CD4-positive, alpha-beta T cell treated with Interferon alpha-2 for 1 hour (primary cell): ENCODE measurements at regions not wholly inside any gene's neighbourhood (a gene's known extent, or its start where the extent isn't known, plus 50 kb on each side); places are given as distances from the start of the nearest gene placed in this dataset.
"Not testable (repeated sequence)": the region's sequence is repeated elsewhere in the genome, so short reads cannot be mapped to it uniquely, and the experiment has no call there.

Experiments used
- DNase-seq, 2 donors: peaks; one replicate each; pipeline ENCODE4 v3.0.0-alpha.2; 2020 to 2022

- no peak for DNase-seq
These were observed 129.2 kb downstream of the TENT5A start for GRCh38 chr6:81623106-81623759.

- DNase-seq, result no peak
These were observed 130.6 kb downstream of the TENT5A start for GRCh38 chr6:81621816-81622395.

DNA sequence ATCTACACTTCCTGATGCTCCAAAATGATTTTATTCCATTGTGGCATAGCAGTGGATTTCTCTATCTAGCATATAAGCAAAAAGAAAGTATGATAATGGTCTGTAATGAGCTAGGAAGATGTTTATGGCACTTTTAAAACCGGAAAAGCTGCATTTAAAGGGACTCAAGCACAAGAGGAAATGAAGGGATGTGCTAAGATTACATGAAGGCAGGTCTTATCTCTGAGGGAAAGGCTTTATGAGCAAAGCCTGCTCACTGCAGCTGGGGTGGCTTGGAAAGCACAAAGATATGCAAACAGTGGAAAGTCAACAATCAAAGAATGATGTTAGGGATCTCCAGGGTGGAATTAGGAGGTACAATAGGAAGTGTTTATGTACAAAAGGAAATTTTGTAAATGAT, 138.2 kb downstream of the TENT5A start:
- no peak for DNase-seq

- no peak for DNase-seq
These were observed 138.9 kb downstream of the TENT5A start for GRCh38 chr6:81613606-81614005.

DNA sequence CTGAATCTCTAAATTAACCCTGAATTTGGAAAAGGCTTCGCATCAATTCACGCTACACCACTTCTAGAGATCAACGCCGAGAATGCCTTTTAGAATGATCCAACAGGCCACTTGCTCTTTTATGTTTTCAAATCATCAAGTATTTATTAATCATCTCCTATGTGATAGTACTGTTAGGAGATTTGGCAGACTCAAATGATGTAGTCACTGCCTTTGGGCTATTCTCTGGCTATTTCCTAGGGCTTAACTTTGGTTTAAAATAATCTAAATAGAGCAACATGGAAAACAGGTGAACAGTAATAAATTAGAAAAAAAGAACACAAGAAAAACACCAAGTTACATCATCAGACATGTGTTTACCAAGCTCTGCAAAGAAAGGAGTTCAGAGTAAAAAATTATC, 140.3 kb downstream of the TENT5A start:
- no peak for DNase-seq

DNA sequence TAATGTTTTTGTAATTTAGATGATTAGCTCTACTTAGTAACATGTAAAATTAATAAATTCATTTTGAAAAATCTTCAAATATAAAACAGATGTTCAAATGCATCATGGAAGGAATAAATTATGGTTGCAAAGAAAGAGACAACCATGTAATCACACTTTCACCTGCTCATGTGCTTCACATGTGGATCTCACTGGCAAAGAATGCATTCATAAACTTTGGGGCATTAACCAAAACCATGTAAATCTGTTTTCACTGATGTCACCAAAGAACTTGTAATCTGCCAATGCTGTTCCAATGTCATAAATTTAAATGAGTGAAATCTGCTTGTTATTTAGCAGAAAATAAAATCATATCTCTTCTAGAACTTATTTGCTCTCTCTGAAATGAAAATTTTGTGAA, 142.7 kb downstream of the TENT5A start:
- DNase-seq, result no peak

GRCh38 chr6:81608776-81609175, 143.7 kb downstream of the TENT5A start:
- no peak for DNase-seq

DNA sequence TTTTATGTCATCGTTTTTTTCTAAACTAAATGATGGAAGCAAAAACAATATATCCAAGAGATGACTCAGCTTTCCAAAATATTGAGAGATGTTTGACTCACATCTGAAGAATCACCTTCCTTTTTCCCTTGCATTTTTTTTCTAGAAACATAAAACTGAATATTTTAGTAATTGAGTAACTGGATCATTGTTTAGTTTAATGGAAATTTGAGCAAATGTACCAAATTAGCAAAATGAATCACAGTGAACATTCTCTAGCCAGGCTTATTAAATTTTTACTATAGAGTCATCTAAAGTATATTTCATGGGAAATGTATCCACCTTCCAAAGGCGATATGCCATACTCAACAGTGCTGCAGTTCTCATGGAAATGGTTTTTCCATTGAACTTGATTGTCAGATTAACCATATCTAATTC, 145.5 kb downstream of the TENT5A start:
- no peak for DNase-seq

DNA sequence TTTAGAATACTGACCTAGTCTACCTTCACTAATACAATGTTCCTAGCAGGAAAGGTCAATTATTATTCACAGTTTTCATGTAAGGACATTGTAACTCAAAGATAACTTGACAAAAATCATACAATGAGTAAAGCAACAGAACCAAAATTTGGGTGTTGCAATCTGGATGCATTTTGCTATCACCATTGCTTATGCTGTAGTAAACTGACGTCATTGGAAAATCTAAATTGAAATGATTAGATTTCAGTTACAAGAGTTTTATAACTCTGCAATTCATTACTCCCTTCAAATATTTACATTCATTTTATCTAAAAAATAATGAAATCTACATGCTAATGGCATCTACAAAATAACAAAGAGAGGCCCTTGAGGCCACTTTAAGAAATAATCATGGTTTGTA, 147.0 kb downstream of the TENT5A start:
- DNase-seq, result no peak

- no peak for DNase-seq
These were observed 150.6 kb downstream of the TENT5A start for GRCh38 chr6:81601918-81602317.

- DNase-seq, result not testable (repeated sequence)
These were observed 152.0 kb downstream of the TENT5A start for GRCh38 chr6:81600488-81600887.

DNA sequence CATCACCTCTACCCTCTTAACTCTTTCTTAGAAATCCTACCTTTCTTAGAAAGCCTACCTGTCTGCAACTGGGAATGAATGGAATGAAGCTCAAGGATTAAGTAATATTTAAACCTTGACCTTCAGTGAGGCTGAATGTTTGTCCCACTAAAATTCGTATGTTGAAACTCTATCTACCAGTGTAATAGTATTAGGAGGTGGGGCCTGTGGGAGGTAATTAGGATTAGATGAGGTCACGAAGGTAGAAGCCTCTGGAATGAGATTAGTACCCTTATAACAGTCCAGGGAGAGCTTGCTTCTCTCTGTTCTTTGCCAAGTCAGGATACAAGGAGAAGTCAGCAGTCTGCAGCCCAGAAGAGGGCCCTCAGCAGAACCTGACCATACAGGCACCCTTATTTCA, 158.0 kb downstream of the TENT5A start:
- no peak for DNase-seq

DNA sequence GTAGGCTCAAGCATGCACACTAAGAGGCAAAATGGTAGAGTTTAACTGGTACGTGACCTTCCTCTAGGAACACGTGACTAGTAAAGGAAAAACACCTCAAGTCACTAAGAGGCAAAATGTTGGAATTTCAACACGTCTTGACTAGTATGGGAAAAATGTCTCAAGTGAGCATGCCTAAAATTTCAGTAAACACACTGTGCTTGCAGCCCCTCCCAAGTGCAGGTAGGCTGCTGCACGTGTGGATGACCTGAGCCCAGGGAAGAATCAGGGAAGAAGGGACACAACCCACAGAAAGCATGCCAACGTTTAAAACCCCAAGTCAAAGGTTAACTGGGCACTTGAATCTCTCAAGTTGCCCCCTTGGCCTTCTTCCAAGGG, 162.2 kb downstream of the TENT5A start:
- DNase-seq, result no peak

DNA sequence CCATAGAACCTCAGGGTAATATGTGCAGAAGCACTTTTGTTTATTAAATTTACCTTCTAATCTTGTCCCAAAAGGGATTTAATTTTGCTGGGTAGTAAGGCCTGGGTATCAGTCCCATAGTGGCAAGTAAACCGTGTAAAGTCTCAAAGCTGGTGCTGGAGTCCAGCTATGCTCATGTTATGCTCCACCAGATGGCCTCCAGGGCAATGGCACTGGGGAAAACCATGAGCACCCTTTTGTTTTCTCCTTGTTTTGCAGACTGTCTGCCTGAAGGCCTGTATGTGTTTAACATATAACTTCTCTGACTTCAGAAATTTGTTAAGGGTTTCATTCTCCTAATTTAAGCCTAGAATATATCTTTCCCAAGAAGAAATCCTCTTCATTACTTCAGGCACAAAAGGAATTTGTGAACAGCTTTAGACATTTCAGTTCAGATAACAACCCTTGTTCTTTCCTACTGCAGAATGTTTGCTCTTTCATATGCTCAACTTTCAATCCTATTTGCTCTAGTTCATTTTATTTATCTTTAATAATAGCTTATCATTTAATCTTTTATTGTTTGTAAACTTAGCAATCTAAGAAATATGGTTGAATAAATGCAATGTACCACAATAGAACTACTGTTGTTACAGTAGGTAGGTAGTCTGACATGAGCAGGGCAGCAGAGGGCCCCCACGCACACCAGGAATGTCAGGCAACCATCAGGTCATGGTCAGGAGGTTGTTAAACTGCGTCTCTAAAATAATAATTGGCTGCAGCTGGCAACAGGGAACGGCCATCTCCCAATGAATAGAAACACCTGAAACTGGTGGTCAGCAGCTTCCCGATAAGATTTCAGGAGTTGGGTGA, 162.8 kb downstream of the TENT5A start:
- no peak for DNase-seq

DNA sequence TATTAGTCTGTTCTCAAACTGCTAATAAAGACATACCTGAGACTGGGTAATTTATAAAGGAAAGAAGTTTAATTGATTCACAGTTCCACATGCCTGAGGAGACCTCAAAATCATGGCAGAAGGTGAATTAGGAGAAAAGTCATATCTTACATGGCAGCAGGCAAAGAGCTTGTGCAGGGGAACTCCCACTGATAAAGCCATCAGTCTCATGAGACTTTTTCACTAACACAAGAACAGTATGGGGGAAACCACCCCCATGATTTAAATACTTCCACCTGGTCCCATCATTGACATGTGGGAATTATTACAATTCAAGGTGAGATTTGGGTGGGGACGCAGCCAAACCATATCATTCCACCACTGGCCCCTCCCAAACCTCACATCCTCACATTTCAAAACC, 166.8 kb downstream of the TENT5A start:
- not testable (repeated sequence) for DNase-seq

DNA sequence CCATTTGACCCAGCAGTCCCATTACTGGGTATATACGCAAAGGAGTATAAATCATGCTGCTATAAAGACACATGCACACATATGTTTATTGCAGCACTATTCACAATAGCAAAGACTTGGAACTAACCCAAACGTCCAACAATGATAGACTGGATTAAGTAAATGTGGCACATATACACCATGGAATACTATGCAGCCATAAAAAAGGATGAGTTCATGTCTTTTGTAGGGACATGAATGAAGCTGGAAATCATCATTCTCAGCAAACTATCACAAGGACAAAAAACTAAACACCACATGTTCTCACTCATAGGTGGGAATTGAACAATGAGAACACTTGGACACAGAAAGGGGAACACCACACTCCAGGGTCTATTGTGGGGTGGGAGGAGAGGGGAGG, 168.3 kb downstream of the TENT5A start:
- not testable (repeated sequence) for DNase-seq

- DNase-seq, result no peak
These were observed 177.0 kb downstream of the TENT5A start for GRCh38 chr6:81575442-81575841.

GRCh38 chr6:81572020-81572419, 180.5 kb downstream of the TENT5A start:
- no peak for DNase-seq

DNA sequence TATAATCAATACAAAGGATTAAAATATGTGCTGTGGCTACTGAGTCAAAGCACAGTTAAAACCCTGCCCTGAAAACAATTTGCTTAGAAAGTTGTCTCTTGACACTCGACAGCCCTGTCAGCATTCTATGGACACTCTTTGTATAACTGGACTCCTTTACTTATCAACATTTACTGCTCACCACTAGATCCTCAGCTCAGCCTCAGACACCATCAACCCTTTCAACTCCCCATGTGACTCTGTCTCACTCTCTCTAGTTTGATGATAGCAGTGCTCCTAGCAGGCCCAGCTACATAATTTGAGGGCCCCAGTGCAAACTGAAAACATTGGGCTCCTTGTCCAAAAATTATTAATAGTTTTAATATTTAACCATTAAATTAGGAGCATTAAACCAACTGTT, 181.8 kb downstream of the TENT5A start:
- DNase-seq, result no peak

DNA sequence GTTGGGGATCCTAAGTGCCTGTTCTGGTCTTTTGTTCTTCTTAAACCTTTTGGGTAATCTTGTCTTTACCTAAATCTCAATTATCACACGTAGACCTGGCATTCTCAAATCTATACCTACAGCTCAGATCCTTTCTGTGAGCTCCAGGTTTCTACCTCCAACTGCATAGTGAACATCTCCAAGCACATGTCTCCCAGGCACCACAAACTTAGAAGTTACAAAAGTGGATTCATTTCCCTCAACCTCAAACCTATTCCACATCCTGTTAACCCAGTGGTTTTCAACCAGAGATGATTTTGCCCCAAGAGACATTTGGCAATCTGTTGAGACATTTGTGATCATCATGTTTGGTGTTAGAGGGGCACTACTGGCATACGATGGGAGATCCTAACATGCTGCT, 183.5 kb downstream of the TENT5A start:
- DNase-seq, result no peak

- DNase-seq, result no peak
These were observed 187.4 kb downstream of the TENT5A start for GRCh38 chr6:81565071-81565470.

DNA sequence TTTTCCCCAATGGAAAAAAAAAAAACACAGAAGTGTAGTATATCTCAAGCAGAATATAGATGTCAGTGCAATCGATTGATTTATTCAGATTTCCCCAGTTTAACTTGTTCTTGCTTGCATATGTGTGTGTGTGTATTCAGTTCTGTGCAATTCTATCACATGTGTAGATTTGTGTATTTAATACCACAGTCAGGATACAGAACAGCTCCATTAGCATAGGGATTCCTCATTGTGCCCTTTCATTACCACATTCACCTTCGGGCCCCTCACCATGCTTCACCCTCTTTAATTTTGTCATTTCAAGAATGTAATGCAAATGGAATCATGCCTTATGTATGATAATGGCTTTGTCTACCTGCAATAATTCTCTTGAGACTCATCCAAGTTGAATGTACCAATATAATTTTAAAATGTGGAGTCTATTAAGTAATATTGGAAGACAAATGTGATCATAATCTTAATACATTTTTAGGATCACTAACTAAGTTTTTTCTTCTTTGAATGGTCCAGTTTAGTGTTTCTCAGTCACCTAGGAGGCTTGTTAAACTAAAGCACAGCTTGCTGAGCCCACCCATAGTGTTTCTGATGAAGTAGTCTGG, 187.9 kb downstream of the TENT5A start:
- DNase-seq, result no peak

DNA sequence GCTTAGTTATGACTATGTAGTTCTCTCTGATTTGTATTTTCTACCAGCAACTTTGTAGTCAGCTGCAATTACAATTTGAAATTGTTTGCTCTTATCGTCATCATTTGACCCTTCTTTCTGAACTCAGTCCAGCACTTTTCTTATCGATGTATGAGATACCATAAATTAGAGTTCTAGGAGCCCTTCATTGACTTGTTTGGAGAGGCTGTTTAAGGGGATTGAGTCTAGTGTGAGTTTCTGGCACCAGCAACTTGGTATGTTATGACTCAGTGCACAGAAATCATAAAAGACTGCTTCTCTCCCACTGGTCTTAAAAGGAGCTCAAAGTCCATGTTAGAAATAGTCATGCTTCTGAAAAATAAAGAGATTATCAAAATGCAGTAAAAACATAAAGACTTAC, 190.3 kb downstream of the TENT5A start:
- DNase-seq, result no peak

GRCh38 chr6:81561731-81562130, 190.8 kb downstream of the TENT5A start:
- no peak for DNase-seq
